IMR-90 (cell line): ENCODE measurements at regions not wholly inside any gene's neighbourhood (a gene's known extent, or its start where the extent isn't known, plus 50 kb on each side); places are given as distances from the start of the nearest gene placed in this dataset.

Source experiments
- ATAC-seq: fragments of 200-7000 bp; cut with Tn5 transposase; 2 replicates; pipeline ENCODE4 v1.9.1; 2020; ENCODE audit warnings: low read depth, mild to moderate bottlenecking, moderate library complexity
- BruUV-seq: library from RNA; stranded (reverse); fragments of 400-500 nt; replicated peaks from 2 replicates; lab custom pipeline; 2021; lab: Mats Ljungman, UMichigan
- CTCF ChIA-PET: fragments of 300-600 bp; formaldehyde crosslinking; extraction: SDS; loops from one replicate; lab custom pipeline; 2021; ENCODE audit warnings: antibody characterized with exemption; lab: Yijun Ruan, JAX
- POLR2A ChIA-PET: fragments of 300-600 bp; sonication (Branson Sonifier 250); formaldehyde crosslinking; loops from one replicate; lab custom pipeline; 2022; ENCODE audit warnings: antibody characterized with exemption; ENCODE audit not compliant: unreplicated experiment; lab: Charles Lee
- DNase-seq: peaks from one replicate; pipeline ENCODE4 v3.0.0; 2013
- H2AFZ ChIP-seq: replicated peaks from 2 replicates; pipeline ENCODE3; 2013; ENCODE audit warnings: low read length, mild to moderate bottlenecking; ENCODE audit not compliant: poor library complexity
- H2AK5ac ChIP-seq: 2 replicates; pipeline ENCODE4 v1.6.1; 2013; ENCODE audit warnings: low read depth, low read length, inconsistent platforms
- H2AK9ac ChIP-seq: replicated peaks from 2 replicates; pipeline ENCODE3; 2013; ENCODE audit warnings: mild to moderate bottlenecking, low read depth, low read length, moderate library complexity; ENCODE audit not compliant: poor library complexity
- H2BK120ac ChIP-seq: 2 replicates; pipeline ENCODE4 v1.6.1; 2013; ENCODE audit warnings: low read depth, low read length, inconsistent platforms
- H2BK15ac ChIP-seq: 3 replicates; pipeline ENCODE4 v1.6.1; 2013; ENCODE audit warnings: low read depth, low read length, inconsistent platforms
- H2BK20ac ChIP-seq: 2 replicates; pipeline ENCODE4 v1.6.1; 2013; ENCODE audit warnings: low read depth, mild to moderate bottlenecking, inconsistent platforms, low read length, moderate library complexity
- H2BK5ac ChIP-seq: 2 replicates; pipeline ENCODE4 v1.6.1; 2013; ENCODE audit warnings: mild to moderate bottlenecking, low read depth, low read length, inconsistent platforms; ENCODE audit not compliant: poor library complexity, severe bottlenecking
- H3K14ac ChIP-seq: replicated peaks from 2 replicates; pipeline ENCODE4 v1.6.1; 2013; ENCODE audit warnings: low read depth, low read length, inconsistent platforms
- H3K18ac ChIP-seq: 2 replicates; pipeline ENCODE4 v1.6.1; 2013; ENCODE audit warnings: low read depth, low read length, control low read depth
- H3K23ac ChIP-seq: 2 replicates; pipeline ENCODE4 v1.6.1; 2013; ENCODE audit warnings: low read depth, low read length, inconsistent platforms
- H3K27ac ChIP-seq: 2 replicates; pipeline ENCODE4 v1.5.1; 2013; ENCODE audit warnings: mild to moderate bottlenecking, control low read depth, low read length; ENCODE audit not compliant: insufficient read depth
- H3K27me3 ChIP-seq: 2 replicates; pipeline ENCODE4 v1.6.1; 2013; ENCODE audit warnings: low read length; ENCODE audit not compliant: control insufficient read depth, insufficient read depth
- H3K36me3 ChIP-seq: 2 replicates; pipeline ENCODE4 v1.6.1; 2013; ENCODE audit warnings: low read length, mixed read lengths; ENCODE audit not compliant: control insufficient read depth, insufficient read depth
- H3K4ac ChIP-seq: 2 replicates; pipeline ENCODE4 v1.6.1; 2013; ENCODE audit warnings: low read depth, low read length, inconsistent platforms
- H3K4me1 ChIP-seq: 2 replicates; pipeline ENCODE4 v1.6.1; 2013; ENCODE audit warnings: low read length, mixed read lengths; ENCODE audit not compliant: control insufficient read depth, insufficient read depth
- H3K4me2 ChIP-seq: 2 replicates; pipeline ENCODE4 v1.6.1; 2013; ENCODE audit warnings: low read depth, mild to moderate bottlenecking, control low read depth, low read length, moderate library complexity
- H3K4me3 ChIP-seq: 2 replicates; pipeline ENCODE4 v1.5.1; 2013; ENCODE audit warnings: low read depth, mild to moderate bottlenecking, control low read depth, low read length, moderate library complexity; ENCODE audit not compliant: insufficient read depth
- H3K56ac ChIP-seq: 2 replicates; pipeline ENCODE4 v1.6.1; 2013; ENCODE audit warnings: low read length, inconsistent platforms; ENCODE audit not compliant: insufficient read depth; ENCODE audit errors: extremely low read depth
- H3K79me1 ChIP-seq, 2 experiments: 2 replicates each; pipeline ENCODE4 v1.6.1; 2013; ENCODE audit warnings: low read length in 2 of 2, inconsistent platforms in 1 of 2, low read depth in 1 of 2
- H3K9ac ChIP-seq: 2 replicates; pipeline ENCODE4 v1.6.1; 2013; ENCODE audit warnings: low read depth, low read length, control low read depth
- H3K9me1 ChIP-seq: 2 replicates; pipeline ENCODE4 v1.6.1; 2013; ENCODE audit warnings: low read length, inconsistent platforms; ENCODE audit not compliant: insufficient read depth
- H3K9me3 ChIP-seq: 2 replicates; pipeline ENCODE4 v1.6.1; 2013; ENCODE audit warnings: low read length; ENCODE audit not compliant: control insufficient read depth, insufficient read depth
- H4K20me1 ChIP-seq: 2 replicates; pipeline ENCODE4 v1.6.1; 2013; ENCODE audit warnings: low read length, inconsistent platforms; ENCODE audit not compliant: insufficient read depth
- H4K5ac ChIP-seq: 2 replicates; pipeline ENCODE4 v1.6.1; 2013; ENCODE audit warnings: mild to moderate bottlenecking, low read depth, low read length, control low read depth
- H4K8ac ChIP-seq, 2 experiments: 2 replicates each; pipeline ENCODE4 v1.6.1; 2013; ENCODE audit warnings: low read depth in 2 of 2, low read length in 2 of 2, control low read depth in 1 of 2, inconsistent platforms in 1 of 2
- H4K91ac ChIP-seq: 2 replicates; pipeline ENCODE4 v1.6.1; 2013; ENCODE audit warnings: low read depth, low read length, inconsistent platforms; ENCODE audit not compliant: insufficient read depth
- CHD1 ChIP-seq: IDR thresholded peaks from 2 replicates; pipeline ENCODE4 v1.6.1; 2012; ENCODE audit warnings: low read depth, low read length, improper control_type of control experiment
- CTCF ChIP-seq: conservative IDR thresholded peaks from 2 replicates; pipeline ENCODE4 v1.5.1; 2012; ENCODE audit warnings: mild to moderate bottlenecking, low read depth, low read length, improper control_type of control experiment
- NFE2L2 ChIP-seq: fragments of 150-350 bp; IDR thresholded peaks from 2 replicates; pipeline ENCODE4 v1.6.1; 2016; ENCODE audit warnings: low read depth, mild to moderate bottlenecking, low read length
- RAD21 ChIP-seq: IDR thresholded peaks from 2 replicates; pipeline ENCODE4 v1.6.1; 2012; ENCODE audit warnings: low read length, improper control_type of control experiment
- WGBS, 2 experiments: methylation state at CpG; one replicate each; pipeline versions ENCODE4 v1.1.5 to v1.1.7; 2013; ENCODE audit warnings: missing lambda C conversion rate in 2 of 2; ENCODE audit not compliant: insufficient read length in 1 of 2; ENCODE audit errors: extremely low coverage in 2 of 2; 5-methylcytosine and 5-hydroxymethylcytosine counted together
- dilution Hi-C: fragments of 300-500 bp; cut with HindIII; formaldehyde crosslinking; loops from one replicate; pipeline ENCODE4 v1.14.3; 2018; ENCODE audit warnings: low sequenced_read_pairs; ENCODE audit not compliant: unreplicated experiment
- in situ Hi-C: fragments of 300-500 bp; cut with MboI; formaldehyde crosslinking; loops from 3 replicates; pipeline ENCODE4 v1.14.3; 2019; ENCODE audit warnings: low sequenced_read_pairs, inconsistent platforms, mixed read lengths
- intact Hi-C: fragments of 100-400 bp; cut with micrococcal nuclease; formaldehyde crosslinking; loops from 2 replicates; pipeline ENCODE4 v1.10.0; 2022

GRCh38 chr4:56255820-56256219 lies 131.5 kb downstream of the AASDH start:
- dilution Hi-C loops (no loop called here), in situ Hi-C loops (no loop called here), intact Hi-C loops (no loop called here)
- H4K20me1 ChIP-seq, result no peaks in the 10 kb centered on the region
- H3K36me3 ChIP-seq, result no peaks in the 10 kb centered on the region
- H4K5ac ChIP-seq, result no peak overlapping the region
- H3K79me1 ChIP-seq, result no peaks in the 10 kb centered on the region
- no peak overlapping the region for H3K23ac ChIP-seq
- CTCF ChIA-PET, result no interaction called here
- H2AK5ac ChIP-seq, result no peak overlapping the region
- no peaks in the 10 kb centered on the region for H3K4me1 ChIP-seq
- no peak overlapping the region for H2BK15ac ChIP-seq
- BruUV-seq, result no TSS peak
- H3K14ac ChIP-seq, result no peak overlapping the region
- no peak overlapping the region for H3K4me3 ChIP-seq
- WGBS, 2 experiments, result no CpG with 5 or more reads among the region's 1 CpG
- no peak overlapping the region for H2AFZ ChIP-seq
- H3K56ac ChIP-seq, result no peak overlapping the region
- no peak overlapping the region for H2BK5ac ChIP-seq
- H3K4me2 ChIP-seq, result no peak overlapping the region
- no peaks in the 10 kb centered on the region for H3K9me3 ChIP-seq
- H3K9me1 ChIP-seq, result no peaks in the 10 kb centered on the region
- no peak overlapping the region for H2BK20ac ChIP-seq
- no peaks in the 10 kb centered on the region for H3K27me3 ChIP-seq
- H3K9ac ChIP-seq, result no peak overlapping the region
- H2BK120ac ChIP-seq, result no peak overlapping the region
- H2AK9ac ChIP-seq, result no peak overlapping the region
- POLR2A ChIA-PET, result no interaction called here
- no peak overlapping the region for H4K91ac ChIP-seq
- DNase-seq (no peak), ATAC-seq (no peak)
- H4K8ac ChIP-seq, result no peak overlapping the region
- H3K18ac ChIP-seq, result no peak overlapping the region
- no peak overlapping the region for H3K4ac ChIP-seq
- H3K27ac ChIP-seq, result no peak overlapping the region
- TF ChIP-seq CTCF (no peak), RAD21 (no peak), NFE2L2 (no peak), CHD1 (no peak)
